HepG2 (cell line): ENCODE measurements at regions not wholly inside any gene's neighbourhood (a gene's known extent, or its start where the extent isn't known, plus 50 kb on each side); places are given as distances from the start of the nearest gene placed in this dataset.

ENCODE experiments used
- ATAC-seq: fragments of 200-7000 bp; cut with Tn5 transposase; 3 replicates; pipeline ENCODE4 v1.9.1; 2020; ENCODE audit warnings: mild to moderate bottlenecking, moderate library complexity
- BruUV-seq: library from RNA; stranded (reverse); fragments of 400-500 nt; replicated peaks from 2 replicates; lab custom pipeline; 2021; lab: Mats Ljungman, UMichigan
- CTCF ChIA-PET: fragments of 300-600 bp; formaldehyde crosslinking; extraction: SDS; loops from one replicate; lab custom pipeline; 2021; ENCODE audit warnings: low total read pairs, inconsistent platforms, low intra/inter-chr PET ratio; lab: Yijun Ruan, JAX
- POLR2A ChIA-PET: fragments of 350-600 bp; sonication (Branson Sonifier 250); formaldehyde crosslinking; loops from one replicate; lab custom pipeline; 2020; ENCODE audit warnings: antibody characterized with exemption, inconsistent platforms; lab: Yijun Ruan, JAX
- DNase-seq: peaks from one replicate; pipeline ENCODE4 v3.0.0-alpha.2; 2015; ENCODE audit warnings: low spot score
- FAIRE-seq: peaks from 3 replicates; lab custom pipeline; 2011; peaks lifted over from hg19 to GRCh38; lab: Jason Lieb, UNC
- H2AFZ ChIP-seq: one replicate; pipeline ENCODE4 v1.6.1; 2011; ENCODE audit warnings: low read length, inconsistent platforms
- H3K27ac ChIP-seq: fragments of 300-600 bp; 3 replicates; pipeline ENCODE4 v1.8.0; 2011; ENCODE audit warnings: mixed run types, mild to moderate bottlenecking, mixed read lengths, low read length, inconsistent platforms; ENCODE audit not compliant: insufficient read depth; ENCODE audit errors: extremely low read length
- H3K27me3 ChIP-seq, 2 experiments: fragments of 200-600 bp in 1 of 2; 2 replicates in 1 of 2; 3 replicates in 1 of 2; pipeline versions ENCODE4 v1.6.0 to v1.8.0; 2011; ENCODE audit warnings: low read length in 2 of 2, mild to moderate bottlenecking in 2 of 2, moderate library complexity in 2 of 2, inconsistent platforms in 1 of 2; ENCODE audit not compliant: insufficient read depth in 2 of 2, control insufficient read depth in 1 of 2
- H3K36me3 ChIP-seq, 2 experiments: fragments of 200-600 bp in 1 of 2; replicated peaks in 1 of 2; 2 replicates in 1 of 2; 3 replicates in 1 of 2; pipeline versions ENCODE4 v1.5.1 to v1.8.0; 2011; ENCODE audit warnings: low read length in 2 of 2, inconsistent platforms in 1 of 2; ENCODE audit not compliant: insufficient read depth in 2 of 2, control insufficient read depth in 1 of 2
- H3K4me1 ChIP-seq: 2 replicates; pipeline ENCODE4 v1.5.1; 2012; ENCODE audit warnings: low read length, inconsistent platforms; ENCODE audit not compliant: insufficient read depth
- H3K4me2 ChIP-seq: 2 replicates; pipeline ENCODE4 v1.6.0; 2011; ENCODE audit warnings: low read depth, low read length, inconsistent platforms
- H3K4me3 ChIP-seq, 3 experiments: fragments of 200-600 bp in 1 of 3; sonication (generic), shearing (Covaris generic) in 1 of 3; replicated peaks in 1 of 3; 2 replicates each; pipeline ENCODE4 v1.5.1; 2011 to 2016; ENCODE audit warnings: low read length in 3 of 3, inconsistent platforms in 2 of 3, low read depth in 2 of 3, mild to moderate bottlenecking in 2 of 3, control low read depth in 1 of 3, mixed read lengths in 1 of 3; ENCODE audit not compliant: insufficient read depth in 1 of 3
- H3K79me2 ChIP-seq: one replicate; pipeline ENCODE4 v1.6.1; 2011; ENCODE audit warnings: low read length, inconsistent platforms; ENCODE audit not compliant: insufficient read depth
- H3K9ac ChIP-seq: 2 replicates; pipeline ENCODE4 v1.6.0; 2011; ENCODE audit warnings: mild to moderate bottlenecking, low read depth, low read length, inconsistent platforms; ENCODE audit not compliant: insufficient read depth
- H3K9me3 ChIP-seq: 2 replicates; pipeline ENCODE4 v1.5.1; 2012; ENCODE audit warnings: mild to moderate bottlenecking, low read length
- H4K20me1 ChIP-seq: 2 replicates; pipeline ENCODE4 v1.6.0; 2011; ENCODE audit warnings: inconsistent platforms, mild to moderate bottlenecking, low read length, moderate library complexity; ENCODE audit not compliant: insufficient read depth
- CENPX ChIP-seq: sonication (generic); formaldehyde crosslinking; IDR thresholded peaks from 2 replicates; pipeline ENCODE4 v1.9.0; 2021; ENCODE audit warnings: mild to moderate bottlenecking, missing genetic modification reagents, moderate library complexity
- EEA1 ChIP-seq: sonication (generic); formaldehyde crosslinking; IDR thresholded peaks from 2 replicates; pipeline ENCODE4 v1.5.1; 2020; ENCODE audit warnings: mild to moderate bottlenecking, missing genetic modification reagents, borderline replicate concordance
- FOXP1 ChIP-seq, 2 experiments: fragments of 450-650 bp in 1 of 2; IDR thresholded peaks; 2 replicates each; pipeline ENCODE4 v1.6.1; 2017 to 2018; ENCODE audit warnings: antibody characterized with exemption in 1 of 2
- HHEX ChIP-seq: IDR thresholded peaks from 2 replicates; pipeline ENCODE4 v1.6.1; 2016; ENCODE audit warnings: control low read depth
- NFE2L1 ChIP-seq: sonication (generic); formaldehyde crosslinking; IDR thresholded peaks from 2 replicates; pipeline ENCODE4 v1.4.0; 2020; ENCODE audit warnings: missing genetic modification reagents, mild to moderate bottlenecking, borderline replicate concordance
- RAD51 ChIP-seq: fragments of 450-650 bp; IDR thresholded peaks from 2 replicates; pipeline ENCODE4 v1.6.1; 2016; ENCODE audit warnings: borderline replicate concordance
- ZBTB8A ChIP-seq: sonication (generic); formaldehyde crosslinking; IDR thresholded peaks from 2 replicates; pipeline ENCODE4 v1.4.0; 2020; ENCODE audit warnings: mild to moderate bottlenecking, low read depth, missing genetic modification reagents, borderline replicate concordance
- ZNF749 ChIP-seq: sonication (generic); formaldehyde crosslinking; IDR thresholded peaks from 2 replicates; pipeline ENCODE4 v1.8.0; 2022; ENCODE audit warnings: mild to moderate bottlenecking, missing genetic modification reagents, moderate library complexity, borderline replicate concordance
- ZNF780A ChIP-seq: sonication (generic); formaldehyde crosslinking; IDR thresholded peaks from 2 replicates; pipeline ENCODE4 v1.8.0; 2022; ENCODE audit warnings: mild to moderate bottlenecking, missing genetic modification reagents, moderate library complexity
- WGBS: methylation state at CpG from one replicate; pipeline ENCODE4 v1.1.6; 2017; ENCODE audit warnings: low lambda C conversion rate; 5-methylcytosine and 5-hydroxymethylcytosine counted together
- in situ Hi-C: cut with HindIII; loops from 2 replicates; pipeline ENCODE4 v1.10.0; 2017; ENCODE audit warnings: low pct_unique_long_range_greater_than_20kb; ENCODE audit not compliant: extremely low pct_ligation_motif_present
- intact Hi-C: fragments of 100-400 bp; cut with micrococcal nuclease; formaldehyde crosslinking; loops from one replicate; pipeline ENCODE4 v1.10.0; 2022; ENCODE audit not compliant: unreplicated experiment
- TF ChIP-seq, protein P1 (sequence below): sonication (generic); formaldehyde crosslinking; IDR thresholded peaks from 2 replicates; pipeline ENCODE4; 2020; ENCODE audit warnings: missing genetic modification reagents, mild to moderate bottlenecking, borderline replicate concordance
- TF ChIP-seq, protein P2 (sequence below), 2 experiments: sonication (generic) in 1 of 2; formaldehyde crosslinking in 1 of 2; IDR thresholded peaks; 2 replicates each; pipeline versions ENCODE4 v1.4.0 to v1.6.1; 2016 to 2020; ENCODE audit warnings: borderline replicate concordance in 1 of 2, low read depth in 1 of 2, mild to moderate bottlenecking in 1 of 2, missing genetic modification reagents in 1 of 2
- TF ChIP-seq, protein P3 (sequence below), 2 experiments: sonication (generic) in 1 of 2; formaldehyde crosslinking in 1 of 2; IDR thresholded peaks; 2 replicates each; pipeline versions ENCODE4 v1.5.1 to v1.6.1; 2011 to 2020; ENCODE audit warnings: borderline replicate concordance in 1 of 2, low read depth in 1 of 2, low read length in 1 of 2, mild to moderate bottlenecking in 1 of 2, missing genetic modification reagents in 1 of 2, moderate library complexity in 1 of 2

DNA sequence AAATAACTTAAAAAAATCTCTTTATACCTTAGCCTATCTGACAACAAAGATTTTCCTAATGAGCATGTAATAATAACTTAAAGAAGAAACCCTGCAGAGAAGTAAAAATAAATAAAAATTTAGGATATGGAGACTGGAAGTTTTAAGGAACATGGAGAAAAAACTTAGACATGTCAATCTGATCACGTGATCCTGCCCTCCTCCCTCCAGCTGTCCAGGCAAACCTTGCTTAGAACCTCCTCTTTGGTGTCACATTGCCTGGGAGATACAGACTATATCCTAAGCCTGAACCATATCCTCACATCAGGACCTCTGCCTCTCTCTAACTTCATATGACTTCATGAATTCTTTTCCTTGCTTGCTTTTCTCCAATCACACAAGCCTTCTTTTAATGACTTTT lies 275.5 kb downstream of the CNTN3 start:
- no peak overlapping the region for H2AFZ ChIP-seq
- FAIRE-seq (no peak), DNase-seq (no peak), ATAC-seq (no peak)
- no peak overlapping the region for H3K4me3 ChIP-seq
- no peak overlapping the region for H3K27ac ChIP-seq
- in situ Hi-C loops (no loop called here), intact Hi-C loops (no loop called here)
- no peak overlapping the region for H3K9ac ChIP-seq
- ChIA-PET CTCF (no interaction called here), POLR2A (no interaction called here)
- no peaks in the 10 kb centered on the region for H3K9me3 ChIP-seq
- 0% methylated on average over 1 of the region's 1 CpG for WGBS
- no peak overlapping the region for H3K4me2 ChIP-seq
- no peaks in the 10 kb centered on the region for H3K27me3 ChIP-seq
- no TSS peak for BruUV-seq
- no peaks in the 10 kb centered on the region for H3K4me1 ChIP-seq
- no peaks in the 10 kb centered on the region for H4K20me1 ChIP-seq
- H3K36me3 ChIP-seq = no peaks in the 10 kb centered on the region
- no peaks in the 10 kb centered on the region for H3K79me2 ChIP-seq
- TF ChIP-seq, protein P1, sequence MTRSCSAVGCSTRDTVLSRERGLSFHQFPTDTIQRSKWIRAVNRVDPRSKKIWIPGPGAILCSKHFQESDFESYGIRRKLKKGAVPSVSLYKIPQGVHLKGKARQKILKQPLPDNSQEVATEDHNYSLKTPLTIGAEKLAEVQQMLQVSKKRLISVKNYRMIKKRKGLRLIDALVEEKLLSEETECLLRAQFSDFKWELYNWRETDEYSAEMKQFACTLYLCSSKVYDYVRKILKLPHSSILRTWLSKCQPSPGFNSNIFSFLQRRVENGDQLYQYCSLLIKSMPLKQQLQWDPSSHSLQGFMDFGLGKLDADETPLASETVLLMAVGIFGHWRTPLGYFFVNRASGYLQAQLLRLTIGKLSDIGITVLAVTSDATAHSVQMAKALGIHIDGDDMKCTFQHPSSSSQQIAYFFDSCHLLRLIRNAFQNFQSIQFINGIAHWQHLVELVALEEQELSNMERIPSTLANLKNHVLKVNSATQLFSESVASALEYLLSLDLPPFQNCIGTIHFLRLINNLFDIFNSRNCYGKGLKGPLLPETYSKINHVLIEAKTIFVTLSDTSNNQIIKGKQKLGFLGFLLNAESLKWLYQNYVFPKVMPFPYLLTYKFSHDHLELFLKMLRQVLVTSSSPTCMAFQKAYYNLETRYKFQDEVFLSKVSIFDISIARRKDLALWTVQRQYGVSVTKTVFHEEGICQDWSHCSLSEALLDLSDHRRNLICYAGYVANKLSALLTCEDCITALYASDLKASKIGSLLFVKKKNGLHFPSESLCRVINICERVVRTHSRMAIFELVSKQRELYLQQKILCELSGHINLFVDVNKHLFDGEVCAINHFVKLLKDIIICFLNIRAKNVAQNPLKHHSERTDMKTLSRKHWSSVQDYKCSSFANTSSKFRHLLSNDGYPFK (CRISPR knock-in tag) = no peak
- TF ChIP-seq FOXP1 (IDR thresholded peaks at IDR 0.05) (no peak), FOXP1 (CRISPR knock-in tag; IDR thresholded peaks at IDR 0.05) (no peak), NFE2L1 (CRISPR knock-in tag) (no peak), CENPX (no peak), ZNF749 (no peak), ZBTB8A (CRISPR knock-in tag) (no peak), EEA1 (no peak), ZNF780A (CRISPR knock-in tag) (no peak), RAD51 (peak; percentile 76), HHEX (no peak)
- TF ChIP-seq, protein P2, sequence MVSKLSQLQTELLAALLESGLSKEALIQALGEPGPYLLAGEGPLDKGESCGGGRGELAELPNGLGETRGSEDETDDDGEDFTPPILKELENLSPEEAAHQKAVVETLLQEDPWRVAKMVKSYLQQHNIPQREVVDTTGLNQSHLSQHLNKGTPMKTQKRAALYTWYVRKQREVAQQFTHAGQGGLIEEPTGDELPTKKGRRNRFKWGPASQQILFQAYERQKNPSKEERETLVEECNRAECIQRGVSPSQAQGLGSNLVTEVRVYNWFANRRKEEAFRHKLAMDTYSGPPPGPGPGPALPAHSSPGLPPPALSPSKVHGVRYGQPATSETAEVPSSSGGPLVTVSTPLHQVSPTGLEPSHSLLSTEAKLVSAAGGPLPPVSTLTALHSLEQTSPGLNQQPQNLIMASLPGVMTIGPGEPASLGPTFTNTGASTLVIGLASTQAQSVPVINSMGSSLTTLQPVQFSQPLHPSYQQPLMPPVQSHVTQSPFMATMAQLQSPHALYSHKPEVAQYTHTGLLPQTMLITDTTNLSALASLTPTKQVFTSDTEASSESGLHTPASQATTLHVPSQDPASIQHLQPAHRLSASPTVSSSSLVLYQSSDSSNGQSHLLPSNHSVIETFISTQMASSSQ (IDR thresholded peaks at IDR 0.05; ENCODE audit: low read depth) = no peak
- TF ChIP-seq, protein P2 (CRISPR knock-in tag; IDR thresholded peaks at IDR 0.05; ENCODE audit: borderline replicate concordance) = no peak
- TF ChIP-seq, protein P3, sequence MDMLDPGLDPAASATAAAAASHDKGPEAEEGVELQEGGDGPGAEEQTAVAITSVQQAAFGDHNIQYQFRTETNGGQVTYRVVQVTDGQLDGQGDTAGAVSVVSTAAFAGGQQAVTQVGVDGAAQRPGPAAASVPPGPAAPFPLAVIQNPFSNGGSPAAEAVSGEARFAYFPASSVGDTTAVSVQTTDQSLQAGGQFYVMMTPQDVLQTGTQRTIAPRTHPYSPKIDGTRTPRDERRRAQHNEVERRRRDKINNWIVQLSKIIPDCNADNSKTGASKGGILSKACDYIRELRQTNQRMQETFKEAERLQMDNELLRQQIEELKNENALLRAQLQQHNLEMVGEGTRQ (IDR thresholded peaks at IDR 0.05; ENCODE audit: low read depth, low read length) = peak; percentile 55
- TF ChIP-seq, protein P3 (CRISPR knock-in tag; IDR thresholded peaks at IDR 0.05; ENCODE audit: borderline replicate concordance) = no peak
